ENCODE measurements at regions not wholly inside any gene's neighbourhood (a gene's known extent, or its start where the extent isn't known, plus 50 kb on each side); places are given as distances from the start of the nearest gene placed in this dataset.

GRCh38 chr14:53896726-53897125, 59.9 kb downstream of the BMP4 start:
- TF ChIP-seq CTCF (IDR thresholded peaks at IDR 0.05; ENCODE audit: extremely low read depth, missing control alignments): no peak
- DNase-seq (ENCODE audit: low spot score): no peak

- peak; percentile 51 for DNase-seq (ENCODE audit: low spot score)
Observed at GRCh38 chr14:53894456-53894855, 62.2 kb downstream of the BMP4 start.

GRCh38 chr14:53893374-53893773, 63.3 kb downstream of the BMP4 start:
- no peak for DNase-seq (ENCODE audit: low spot score)
- TF ChIP-seq CTCF (IDR thresholded peaks at IDR 0.05; ENCODE audit: extremely low read depth, missing control alignments): no peak

More at GRCh38 chr14:53894456-53894855, 62.2 kb downstream of the BMP4 start:
- TF ChIP-seq CTCF (IDR thresholded peaks at IDR 0.05; ENCODE audit: extremely low read depth, missing control alignments): no peak

- DNase-seq (ENCODE audit: low spot score): peak; percentile 32
- no peak for TF ChIP-seq CTCF (IDR thresholded peaks at IDR 0.05; ENCODE audit: extremely low read depth, missing control alignments)
Observed at GRCh38 chr14:53890611-53891101, 66.0 kb downstream of the BMP4 start.

- no peak for TF ChIP-seq CTCF (IDR thresholded peaks at IDR 0.05; ENCODE audit: extremely low read depth, missing control alignments)
- DNase-seq (ENCODE audit: low spot score): no peak
Observed at GRCh38 chr14:53888535-53889386, 67.9 kb downstream of the BMP4 start.

- TF ChIP-seq CTCF (IDR thresholded peaks at IDR 0.05; ENCODE audit: extremely low read depth, missing control alignments): no peak
Observed at GRCh38 chr14:53885136-53885640, 71.4 kb downstream of the BMP4 start.

GRCh38 chr14:53884601-53885000, 72.0 kb downstream of the BMP4 start:
- DNase-seq (ENCODE audit: low spot score): no peak
- no peak for TF ChIP-seq CTCF (IDR thresholded peaks at IDR 0.05; ENCODE audit: extremely low read depth, missing control alignments)

More at GRCh38 chr14:53885136-53885640, 71.4 kb downstream of the BMP4 start:
- no peak for DNase-seq (ENCODE audit: low spot score)

All from GM20000 (cell line).